NB4 (cell line): ENCODE measurements at regions not wholly inside any gene's neighbourhood (a gene's known extent, or its start where the extent isn't known, plus 50 kb on each side); places are given as distances from the start of the nearest gene placed in this dataset.

ENCODE experiments used
- MAX ChIP-seq: IDR thresholded peaks from 2 replicates; pipeline ENCODE4 v1.6.1; 2011; ENCODE audit warnings: low read depth, low read length
- POLR2A ChIP-seq: IDR thresholded peaks from 2 replicates; pipeline ENCODE4 v1.6.1; 2011; ENCODE audit warnings: mild to moderate bottlenecking; ENCODE audit not compliant: insufficient read length; ENCODE audit errors: extremely low read depth
- TF ChIP-seq, protein P1 (sequence below): IDR thresholded peaks from one replicate; pipeline ENCODE4 v1.5.1; 2012; ENCODE audit warnings: low read depth, low read length

- TF ChIP-seq, protein P1, sequence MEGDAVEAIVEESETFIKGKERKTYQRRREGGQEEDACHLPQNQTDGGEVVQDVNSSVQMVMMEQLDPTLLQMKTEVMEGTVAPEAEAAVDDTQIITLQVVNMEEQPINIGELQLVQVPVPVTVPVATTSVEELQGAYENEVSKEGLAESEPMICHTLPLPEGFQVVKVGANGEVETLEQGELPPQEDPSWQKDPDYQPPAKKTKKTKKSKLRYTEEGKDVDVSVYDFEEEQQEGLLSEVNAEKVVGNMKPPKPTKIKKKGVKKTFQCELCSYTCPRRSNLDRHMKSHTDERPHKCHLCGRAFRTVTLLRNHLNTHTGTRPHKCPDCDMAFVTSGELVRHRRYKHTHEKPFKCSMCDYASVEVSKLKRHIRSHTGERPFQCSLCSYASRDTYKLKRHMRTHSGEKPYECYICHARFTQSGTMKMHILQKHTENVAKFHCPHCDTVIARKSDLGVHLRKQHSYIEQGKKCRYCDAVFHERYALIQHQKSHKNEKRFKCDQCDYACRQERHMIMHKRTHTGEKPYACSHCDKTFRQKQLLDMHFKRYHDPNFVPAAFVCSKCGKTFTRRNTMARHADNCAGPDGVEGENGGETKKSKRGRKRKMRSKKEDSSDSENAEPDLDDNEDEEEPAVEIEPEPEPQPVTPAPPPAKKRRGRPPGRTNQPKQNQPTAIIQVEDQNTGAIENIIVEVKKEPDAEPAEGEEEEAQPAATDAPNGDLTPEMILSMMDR, result no peak
- TF ChIP-seq MAX (no peak), POLR2A (no peak)
Measured at GRCh38 chr2:59000796-59001195, 759.7 kb upstream of the FANCL start.
